ENCODE measurements at regions not wholly inside any gene's neighbourhood (a gene's known extent, or its start where the extent isn't known, plus 50 kb on each side); places are given as distances from the start of the nearest gene placed in this dataset.

- TF ChIP-seq CTCF (IDR thresholded peaks at IDR 0.05) (no peak), RCOR1 (IDR thresholded peaks at IDR 0.05; ENCODE audit: low read length) (no peak), GATA2 (CRISPR knock-in tag; IDR thresholded peaks at IDR 0.05) (no peak), USF2 (IDR thresholded peaks at IDR 0.05; ENCODE audit: borderline replicate concordance, low read depth, low read length) (no peak), RFX5 (IDR thresholded peaks at IDR 0.05; ENCODE audit: low read length) (no peak), FOSL2 (IDR thresholded peaks at IDR 0.05; ENCODE audit: borderline replicate concordance, low read depth) (no peak), SMC3 (IDR thresholded peaks at IDR 0.05; ENCODE audit: low read depth, low read length) (no peak), REST (IDR thresholded peaks at IDR 0.05; ENCODE audit: low read depth, low read length) (no peak), RAD21 (IDR thresholded peaks at IDR 0.05; ENCODE audit: low read length) (no peak), JUND (IDR thresholded peaks at IDR 0.05) (no peak)
Measured at GRCh38 chr15:38847666-38848065, 283.1 kb upstream of the RASGRP1 start.

All from SK-N-SH (cell line).